GM12875 (cell line): ENCODE measurements at regions not wholly inside any gene's neighbourhood (a gene's known extent, or its start where the extent isn't known, plus 50 kb on each side); places are given as distances from the start of the nearest gene placed in this dataset.

Source experiments
- H3K4me3 ChIP-seq: one replicate; pipeline ENCODE4 v1.5.1; 2011; ENCODE audit warnings: low read depth, low read length, control low read depth
- TF ChIP-seq, protein P1 (sequence below): IDR thresholded peaks from 2 replicates; pipeline ENCODE4 v1.5.1; 2011; ENCODE audit warnings: low read depth, mild to moderate bottlenecking, control low read depth, inconsistent platforms, low read length, moderate library complexity, borderline replicate concordance; ENCODE audit not compliant: insufficient read depth

DNA sequence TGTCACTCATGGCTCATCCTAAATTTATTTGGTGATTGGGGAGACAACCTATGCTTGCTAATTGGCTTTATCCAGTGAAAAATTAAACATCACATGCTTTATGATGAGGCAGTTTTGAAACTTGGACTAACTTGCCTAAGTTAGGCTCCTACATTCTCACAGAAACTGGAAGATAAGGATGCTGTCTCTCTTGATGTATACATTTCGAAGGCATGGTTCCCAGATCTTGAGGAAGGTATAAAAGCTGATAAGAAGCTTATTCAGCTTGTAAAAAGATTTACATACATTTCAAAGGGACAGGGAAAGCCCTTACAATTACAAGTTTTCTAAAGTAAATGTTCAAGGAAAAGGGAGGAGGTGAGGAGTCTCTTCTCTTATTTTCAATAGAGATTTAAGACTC lies 561.7 kb downstream of the IPMK start:
- no peak overlapping the region for H3K4me3 ChIP-seq
- TF ChIP-seq, protein P1, sequence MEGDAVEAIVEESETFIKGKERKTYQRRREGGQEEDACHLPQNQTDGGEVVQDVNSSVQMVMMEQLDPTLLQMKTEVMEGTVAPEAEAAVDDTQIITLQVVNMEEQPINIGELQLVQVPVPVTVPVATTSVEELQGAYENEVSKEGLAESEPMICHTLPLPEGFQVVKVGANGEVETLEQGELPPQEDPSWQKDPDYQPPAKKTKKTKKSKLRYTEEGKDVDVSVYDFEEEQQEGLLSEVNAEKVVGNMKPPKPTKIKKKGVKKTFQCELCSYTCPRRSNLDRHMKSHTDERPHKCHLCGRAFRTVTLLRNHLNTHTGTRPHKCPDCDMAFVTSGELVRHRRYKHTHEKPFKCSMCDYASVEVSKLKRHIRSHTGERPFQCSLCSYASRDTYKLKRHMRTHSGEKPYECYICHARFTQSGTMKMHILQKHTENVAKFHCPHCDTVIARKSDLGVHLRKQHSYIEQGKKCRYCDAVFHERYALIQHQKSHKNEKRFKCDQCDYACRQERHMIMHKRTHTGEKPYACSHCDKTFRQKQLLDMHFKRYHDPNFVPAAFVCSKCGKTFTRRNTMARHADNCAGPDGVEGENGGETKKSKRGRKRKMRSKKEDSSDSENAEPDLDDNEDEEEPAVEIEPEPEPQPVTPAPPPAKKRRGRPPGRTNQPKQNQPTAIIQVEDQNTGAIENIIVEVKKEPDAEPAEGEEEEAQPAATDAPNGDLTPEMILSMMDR = no peak

DNA sequence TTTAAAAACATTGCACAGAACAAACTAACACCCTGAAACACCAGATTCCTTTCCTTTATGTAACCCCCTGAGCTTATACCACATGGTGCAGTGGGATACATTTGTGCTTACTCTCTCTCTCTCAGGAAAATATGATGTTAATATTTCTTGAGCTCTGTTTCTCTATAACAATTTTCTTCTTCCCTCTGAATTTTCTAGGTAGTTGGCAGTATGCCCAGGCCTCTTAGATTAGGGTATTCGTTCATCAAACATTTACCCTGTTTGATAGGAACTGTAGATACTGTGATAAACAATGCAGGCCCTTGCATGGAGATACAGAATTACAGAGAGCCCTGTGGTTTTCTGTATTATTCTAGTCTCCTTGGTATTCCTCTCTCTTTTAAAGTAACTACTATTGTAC lies 567.8 kb downstream of the IPMK start:
- TF ChIP-seq, protein P1 = no peak
- H3K4me3 ChIP-seq = no peak overlapping the region

DNA sequence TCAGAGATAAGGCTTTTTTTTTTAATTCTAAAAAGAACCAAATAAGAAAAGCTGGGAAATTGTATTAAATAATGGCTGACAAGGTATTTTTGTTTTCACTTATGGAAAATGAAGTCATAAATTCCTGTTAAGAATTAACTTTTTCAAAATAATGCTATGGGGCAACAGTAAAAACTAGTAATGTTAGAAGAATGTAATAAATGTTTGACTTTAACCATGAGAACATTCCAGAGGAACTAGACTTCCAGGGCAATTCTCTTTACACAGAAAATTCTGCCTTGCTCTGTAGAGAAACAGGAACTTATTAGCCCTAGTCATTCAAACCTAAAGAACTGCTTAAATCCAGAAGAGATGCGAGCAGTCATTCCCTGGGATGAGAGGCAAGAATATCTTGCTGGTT lies 571.1 kb downstream of the IPMK start:
- TF ChIP-seq, protein P1 = no peak
- H3K4me3 ChIP-seq = no peak overlapping the region

DNA sequence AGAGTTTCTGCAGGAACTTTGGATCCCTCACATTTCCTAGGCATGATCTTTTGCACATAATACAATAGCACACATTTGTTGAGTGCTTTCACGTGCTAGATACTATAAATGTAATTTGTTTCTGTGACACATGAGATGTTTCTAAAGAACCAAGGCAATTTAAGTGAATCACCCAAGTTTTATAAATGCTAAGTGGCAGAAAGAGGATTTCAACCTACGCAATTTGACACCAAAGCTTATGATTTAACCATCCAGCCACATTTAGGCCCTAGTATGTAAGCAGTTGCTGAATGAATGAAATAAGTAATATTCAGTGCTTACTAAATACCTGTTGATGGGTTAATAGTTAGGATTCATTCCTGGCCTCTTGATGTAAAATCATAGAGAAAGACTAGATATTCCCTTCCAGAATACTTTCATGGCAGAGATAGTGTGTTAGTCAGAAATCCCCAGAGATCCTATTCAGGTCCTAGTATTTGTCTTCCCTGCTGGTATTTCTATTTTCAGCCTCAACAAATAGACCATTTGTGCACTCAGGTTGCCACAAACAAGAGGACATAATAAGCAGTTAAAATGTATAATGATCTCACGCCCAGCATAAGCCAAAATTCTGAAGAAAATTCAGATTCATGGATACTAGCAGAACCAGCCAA lies 572.6 kb downstream of the IPMK start:
- no peak overlapping the region for H3K4me3 ChIP-seq
- TF ChIP-seq, protein P1 = no peak

DNA sequence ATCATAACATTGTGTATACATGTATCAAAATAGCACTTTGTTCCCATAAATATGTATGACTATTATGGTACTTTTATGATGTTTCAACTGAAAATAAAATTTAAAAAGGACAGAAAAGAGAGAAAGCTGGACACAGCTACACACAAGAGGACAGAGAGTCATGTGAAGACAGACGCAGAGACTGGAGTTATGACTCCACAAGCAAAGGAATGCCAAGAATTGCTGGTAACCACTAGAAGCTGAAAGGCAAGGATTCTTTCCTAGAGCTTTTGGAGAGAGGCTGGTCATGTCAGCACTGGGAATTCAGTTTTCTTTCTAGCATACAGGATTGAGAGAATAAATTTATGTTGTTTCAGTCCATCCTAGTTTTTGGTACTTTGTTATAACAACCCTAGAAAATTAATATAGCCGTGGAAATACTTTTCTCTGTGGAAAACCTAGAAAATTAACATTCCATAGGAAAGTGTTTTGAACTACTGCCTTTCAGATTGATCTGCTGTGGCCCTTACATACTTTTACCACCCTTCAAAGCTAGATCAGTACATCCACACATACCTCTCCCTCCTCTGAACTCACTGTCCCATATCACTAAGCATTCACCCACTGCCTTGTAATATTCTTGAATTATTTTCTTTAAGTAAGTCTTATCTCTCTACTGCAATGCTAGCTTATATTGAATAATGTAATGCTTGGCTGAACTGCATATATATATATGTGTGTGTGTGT lies 575.3 kb downstream of the IPMK start:
- no peak overlapping the region for H3K4me3 ChIP-seq
- TF ChIP-seq, protein P1 = no peak

- no peak overlapping the region for H3K4me3 ChIP-seq
- TF ChIP-seq, protein P1 = no peak
These were observed 577.9 kb downstream of the IPMK start for GRCh38 chr10:57689596-57690297.
